Activated CD8-positive, alpha-beta memory T cell treated with anti-CD3 and anti-CD28 coated beads, Interleukin-2, amount 10 ng/mL, durations not matched to agents 7 days and 5 days (primary cell): ENCODE measurements at regions not wholly inside any gene's neighbourhood (a gene's known extent, or its start where the extent isn't known, plus 50 kb on each side); places are given as distances from the start of the nearest gene placed in this dataset.

ENCODE experiments used
- ATAC-seq: fragments of 150-1000 bp; cut with Tn5 transposase; one replicate; pipeline ENCODE4 v1.10.0; 2021; ENCODE audit warnings: moderate library complexity
- CTCF ChIA-PET: fragments of 350-600 bp; sonication (Branson Sonifier 250); formaldehyde crosslinking; loops from one replicate; lab custom pipeline; 2021; ENCODE audit warnings: antibody characterized with exemption; lab: Charles Lee
- DNase-seq: peaks from one replicate; pipeline ENCODE4 v3.0.0-alpha.2; 2020
- H3K27ac Mint-ChIP-seq: one replicate; pipeline ENCODE4 v1.8.0; 2021; ENCODE audit warnings: mild to moderate bottlenecking, mixed read lengths
- H3K27me3 Mint-ChIP-seq: one replicate; pipeline ENCODE4 v1.8.0; 2021; ENCODE audit warnings: mixed read lengths
- H3K36me3 Mint-ChIP-seq: one replicate; pipeline ENCODE4 v1.8.0; 2021; ENCODE audit warnings: mild to moderate bottlenecking, mixed read lengths
- H3K4me1 Mint-ChIP-seq: one replicate; pipeline ENCODE4 v1.8.0; 2021; ENCODE audit warnings: mixed read lengths
- H3K4me3 Mint-ChIP-seq: one replicate; pipeline ENCODE4 v1.8.0; 2021; ENCODE audit warnings: mild to moderate bottlenecking, moderate library complexity, mixed read lengths
- H3K9me3 Mint-ChIP-seq: one replicate; pipeline ENCODE4 v1.8.0; 2022; ENCODE audit warnings: low read depth, mixed read lengths

DNA sequence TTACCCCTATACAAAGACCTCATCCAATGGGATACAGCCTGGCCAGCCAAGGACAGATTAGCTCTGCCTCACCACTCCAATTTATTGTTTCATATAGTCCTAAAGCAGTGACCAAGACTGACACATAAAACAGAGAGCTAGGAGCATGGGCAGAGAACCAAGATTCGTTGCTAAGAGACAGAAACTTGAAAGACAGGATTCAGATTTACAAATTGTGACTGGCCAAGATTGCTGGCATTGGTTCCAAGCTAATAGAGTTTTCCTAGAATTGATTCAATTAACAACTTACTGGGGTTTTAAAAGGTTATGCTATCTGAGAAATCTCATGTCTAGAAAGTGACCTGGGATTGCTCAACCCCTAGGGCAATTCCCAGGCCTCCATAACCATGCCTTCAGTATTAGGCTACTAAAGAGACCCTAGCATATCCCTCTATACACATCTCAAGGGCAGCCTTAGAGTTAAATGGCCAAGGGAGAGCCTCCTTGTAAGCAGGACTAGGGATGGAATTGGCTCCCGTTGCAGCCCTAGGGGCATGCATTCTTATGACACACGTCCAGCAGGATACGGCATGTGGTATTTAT lies 75.6 kb downstream of the ICOS start:
- CTCF ChIA-PET, result no interaction called here
- H3K9me3 Mint-ChIP-seq, result peaks cover 2% of the 10 kb centered on the region
- H3K27ac Mint-ChIP-seq, result no peak overlapping the region
- no peak overlapping the region for H3K4me3 Mint-ChIP-seq
- ATAC-seq, result no peak
- peaks cover 3% of the 10 kb centered on the region for H3K27me3 Mint-ChIP-seq
- no peak for DNase-seq
- H3K4me1 Mint-ChIP-seq, result peaks cover 19% of the 10 kb centered on the region
- H3K36me3 Mint-ChIP-seq, result peaks cover 19% of the 10 kb centered on the region

DNA sequence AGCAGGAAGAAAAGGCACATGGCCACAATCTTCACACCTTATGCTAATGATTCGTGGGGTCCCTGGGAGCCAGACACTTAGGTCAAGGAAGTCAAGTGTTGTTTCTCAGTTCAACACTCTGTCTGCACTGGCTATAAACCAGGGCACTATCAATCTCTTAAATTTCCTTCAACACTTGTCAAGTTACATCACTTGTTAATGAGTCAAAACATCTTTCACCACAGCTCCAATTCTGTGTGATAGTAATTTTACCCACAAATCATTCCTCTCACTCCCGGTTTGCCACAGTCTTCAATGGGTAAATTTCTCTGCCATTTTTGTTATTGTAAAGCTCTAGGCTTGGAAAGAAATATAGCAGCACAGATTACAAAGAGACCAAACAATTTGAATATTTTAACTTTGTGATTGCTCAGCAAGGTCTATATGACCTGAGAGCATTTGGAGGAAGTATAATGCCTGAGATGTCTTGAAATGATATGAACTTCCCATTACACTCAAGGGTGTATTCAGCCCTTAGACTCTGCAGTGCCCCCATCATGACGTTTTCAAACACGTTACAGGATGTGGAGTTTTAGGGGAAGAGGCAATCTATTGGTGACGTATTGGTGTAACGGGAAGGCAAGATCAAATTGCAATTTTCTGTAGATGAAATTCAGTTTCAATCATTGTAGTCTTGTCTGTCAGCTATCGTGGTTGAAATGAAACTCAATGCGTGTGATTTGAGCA lies 78.7 kb downstream of the ICOS start:
- H3K36me3 Mint-ChIP-seq, result peaks cover 13% of the 10 kb centered on the region
- H3K27ac Mint-ChIP-seq, result peak overlapping the region; percentile 52
- DNase-seq (no peak), ATAC-seq (peak; percentile 46)
- peaks cover 2% of the 10 kb centered on the region for H3K9me3 Mint-ChIP-seq
- H3K4me3 Mint-ChIP-seq, result no peak overlapping the region
- peaks cover 32% of the 10 kb centered on the region for H3K4me1 Mint-ChIP-seq
- CTCF ChIA-PET, result interaction anchor here (1.0 to 1.2 kb wide), 3 partner anchors 16 to 33 kb away, joined by 3 read pairs; no protein-coding TSS in a partner anchor
- peaks cover 3% of the 10 kb centered on the region for H3K27me3 Mint-ChIP-seq

DNA sequence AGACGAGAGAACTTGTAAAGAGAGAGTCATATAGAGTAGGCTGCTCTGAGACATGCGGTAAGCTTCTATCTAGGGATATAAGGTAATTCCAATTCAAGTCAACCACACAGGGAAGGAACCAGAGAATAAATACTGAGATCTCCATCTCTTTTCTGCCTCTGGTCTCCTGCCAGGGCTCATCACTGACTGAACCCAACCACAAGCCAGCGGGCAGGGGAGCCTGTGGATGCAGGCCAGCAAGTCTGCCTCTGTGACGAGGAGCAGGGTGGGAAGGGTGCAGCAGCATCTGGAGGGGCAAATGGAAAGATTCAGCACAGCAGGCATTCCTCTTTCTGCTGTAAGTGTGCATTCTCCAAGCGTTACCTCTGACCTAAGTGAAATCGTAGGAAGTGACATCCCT lies 82.2 kb downstream of the ICOS start:
- H3K36me3 Mint-ChIP-seq, result peaks cover 13% of the 10 kb centered on the region
- ATAC-seq, result no peak
- H3K9me3 Mint-ChIP-seq, result peaks cover 2% of the 10 kb centered on the region
- H3K27ac Mint-ChIP-seq, result no peak overlapping the region
- H3K4me3 Mint-ChIP-seq, result no peak overlapping the region
- CTCF ChIA-PET, result interaction anchor here (0.9 to 1.0 kb wide), 2 partner anchors 9 to 90 kb away, joined by 3 read pairs; no protein-coding TSS in a partner anchor
- H3K4me1 Mint-ChIP-seq, result peaks cover 35% of the 10 kb centered on the region
- no peaks in the 10 kb centered on the region for H3K27me3 Mint-ChIP-seq
- DNase-seq, result no peak

DNA sequence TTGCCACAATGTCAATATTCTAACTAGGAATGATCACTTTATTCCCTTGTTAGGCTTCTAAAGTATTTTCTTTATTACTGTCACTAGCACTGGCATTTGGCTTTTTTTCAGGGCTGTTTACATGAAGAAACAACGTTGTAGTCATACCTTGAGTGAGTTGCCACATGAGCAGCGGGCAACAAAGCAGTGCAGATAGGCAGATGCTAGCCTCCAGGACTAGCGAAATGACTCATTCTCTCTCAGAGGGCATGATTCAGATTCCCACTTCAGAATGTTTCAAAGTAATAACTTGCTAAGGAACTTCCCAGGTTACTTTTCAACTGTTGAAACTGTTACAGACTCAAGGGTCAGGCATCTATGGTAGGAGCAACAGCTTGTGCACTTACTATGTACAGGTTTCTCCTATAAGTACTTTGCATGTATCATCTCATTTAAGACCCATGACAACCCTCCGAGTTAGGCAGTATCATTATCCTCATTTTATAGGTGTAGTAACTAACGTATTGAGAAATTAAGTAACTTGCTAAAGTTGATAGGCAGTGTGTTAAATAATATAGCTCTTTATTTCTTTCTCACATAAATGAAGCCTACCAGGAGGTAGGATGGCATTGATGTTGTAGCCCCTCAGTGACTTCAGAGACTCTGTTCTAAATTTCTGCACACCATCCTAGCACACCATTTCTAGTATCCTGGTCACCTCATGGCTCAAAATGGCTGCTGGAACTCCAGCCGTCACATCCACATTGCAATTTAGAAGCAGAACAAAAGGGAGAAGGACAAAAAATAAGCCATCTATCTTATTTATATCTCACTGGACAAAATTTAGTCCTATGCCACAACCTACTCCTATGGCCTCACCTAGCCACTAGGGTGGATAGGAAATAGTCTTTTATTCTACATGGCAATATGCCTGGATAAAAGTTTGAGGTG lies 83.3 kb downstream of the ICOS start:
- CTCF ChIA-PET, result interaction anchor here (0.9 to 1.0 kb wide), 2 partner anchors 10 to 91 kb away, joined by 3 read pairs; no protein-coding TSS in a partner anchor
- no peaks in the 10 kb centered on the region for H3K27me3 Mint-ChIP-seq
- peak overlapping the region; percentile 22 for H3K27ac Mint-ChIP-seq
- ATAC-seq, result peak; percentile 85
- H3K9me3 Mint-ChIP-seq, result peaks cover 2% of the 10 kb centered on the region
- no peak overlapping the region for H3K4me3 Mint-ChIP-seq
- peak; percentile 75 for DNase-seq
- H3K36me3 Mint-ChIP-seq, result peaks cover 13% of the 10 kb centered on the region
- H3K4me1 Mint-ChIP-seq, result peaks cover 38% of the 10 kb centered on the region

DNA sequence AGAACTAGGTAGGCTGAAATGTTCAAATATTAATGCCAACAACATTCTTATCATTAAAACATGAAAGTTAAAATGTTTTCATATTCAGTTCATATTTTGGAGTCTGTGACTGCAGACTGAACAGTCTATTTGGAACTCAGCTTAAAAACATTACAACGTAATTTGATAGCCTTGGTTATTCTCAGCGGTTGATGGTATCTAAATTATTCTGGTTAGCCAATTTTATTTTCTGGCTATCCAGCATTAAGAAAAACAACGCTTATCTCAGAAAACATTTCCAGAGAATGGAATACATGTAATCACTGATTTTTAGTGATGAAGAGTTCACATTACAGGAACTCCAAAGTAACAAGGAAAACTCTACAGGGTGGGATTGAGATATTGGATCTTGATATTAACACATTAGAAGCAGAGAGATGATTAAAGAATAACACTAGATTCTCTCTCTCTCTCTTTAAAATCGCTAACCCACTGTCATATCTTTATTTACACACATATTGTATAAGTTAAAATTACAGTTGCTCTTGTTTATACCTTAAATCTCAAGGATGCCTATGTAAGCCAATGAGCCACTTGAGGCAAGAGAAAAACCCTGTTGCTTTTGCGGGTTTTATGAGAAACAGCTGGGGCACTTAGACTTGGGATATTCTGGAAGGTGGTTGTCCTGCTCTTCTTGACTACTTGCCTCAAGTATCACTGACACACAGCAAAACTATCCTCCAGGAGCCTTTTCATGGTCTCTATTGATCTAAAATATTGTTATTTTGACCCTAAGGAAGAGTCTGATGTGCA lies 84.9 kb downstream of the ICOS start:
- H3K4me1 Mint-ChIP-seq, result peaks cover 30% of the 10 kb centered on the region
- ATAC-seq, result no peak
- H3K4me3 Mint-ChIP-seq, result no peak overlapping the region
- H3K27me3 Mint-ChIP-seq, result no peaks in the 10 kb centered on the region
- DNase-seq, result no peak
- H3K9me3 Mint-ChIP-seq, result peaks cover 2% of the 10 kb centered on the region
- CTCF ChIA-PET, result interaction anchor here (1.6 kb wide), 1 partner anchor 15 kb away, joined by 4 read pairs; no protein-coding TSS in a partner anchor
- H3K27ac Mint-ChIP-seq, result no peak overlapping the region
- peaks cover 7% of the 10 kb centered on the region for H3K36me3 Mint-ChIP-seq

DNA sequence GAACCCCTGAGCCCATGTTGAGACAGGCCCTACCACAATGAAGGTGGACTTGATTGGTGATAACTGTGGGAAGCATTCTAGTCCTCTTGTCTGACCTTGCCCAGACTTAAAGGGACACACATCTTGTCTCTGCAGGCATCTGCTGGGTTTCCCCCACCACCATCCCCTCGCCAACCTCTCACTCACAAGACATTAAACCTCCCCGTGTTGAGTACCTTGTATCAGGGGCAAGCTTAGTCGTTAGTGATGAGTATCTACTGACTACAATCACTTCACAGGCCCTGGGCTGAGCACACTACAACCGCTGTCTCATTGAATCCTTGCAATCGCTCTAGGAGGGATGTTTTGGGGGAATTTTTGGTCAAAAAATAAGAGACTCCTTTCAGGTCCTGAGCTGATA lies 86.0 kb downstream of the ICOS start:
- H3K4me1 Mint-ChIP-seq, result peaks cover 41% of the 10 kb centered on the region
- H3K4me3 Mint-ChIP-seq, result no peak overlapping the region
- DNase-seq (no peak), ATAC-seq (no peak)
- H3K36me3 Mint-ChIP-seq, result peaks cover 9% of the 10 kb centered on the region
- H3K27ac Mint-ChIP-seq, result no peak overlapping the region
- no peaks in the 10 kb centered on the region for H3K27me3 Mint-ChIP-seq
- no peaks in the 10 kb centered on the region for H3K9me3 Mint-ChIP-seq
- CTCF ChIA-PET, result interaction anchor here (0.6 to 1.6 kb wide), 3 partner anchors 17 to 237 kb away, joined by 3 to 4 read pairs (median 3); no protein-coding TSS in a partner anchor

DNA sequence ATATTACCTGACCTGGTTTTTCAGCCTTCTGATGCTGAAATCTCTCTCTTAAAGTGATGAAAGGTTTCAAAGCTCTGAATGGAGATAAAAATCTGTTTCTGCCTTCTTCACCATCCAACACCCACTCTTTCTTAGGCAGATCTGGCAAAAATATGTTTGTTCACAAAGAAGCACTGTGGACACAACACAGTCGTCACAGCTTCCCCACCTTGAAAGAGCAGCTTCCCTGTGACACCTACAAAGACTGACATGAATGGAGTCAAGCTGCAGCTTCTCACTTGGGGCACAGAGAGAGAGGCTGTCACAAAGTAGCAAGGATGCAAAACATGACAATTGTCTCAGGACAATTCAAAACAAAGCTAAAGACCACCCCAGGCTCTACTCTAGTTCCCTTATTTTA lies 86.5 kb downstream of the ICOS start:
- H3K4me3 Mint-ChIP-seq, result no peak overlapping the region
- no peak for DNase-seq
- no peak for ATAC-seq

DNA sequence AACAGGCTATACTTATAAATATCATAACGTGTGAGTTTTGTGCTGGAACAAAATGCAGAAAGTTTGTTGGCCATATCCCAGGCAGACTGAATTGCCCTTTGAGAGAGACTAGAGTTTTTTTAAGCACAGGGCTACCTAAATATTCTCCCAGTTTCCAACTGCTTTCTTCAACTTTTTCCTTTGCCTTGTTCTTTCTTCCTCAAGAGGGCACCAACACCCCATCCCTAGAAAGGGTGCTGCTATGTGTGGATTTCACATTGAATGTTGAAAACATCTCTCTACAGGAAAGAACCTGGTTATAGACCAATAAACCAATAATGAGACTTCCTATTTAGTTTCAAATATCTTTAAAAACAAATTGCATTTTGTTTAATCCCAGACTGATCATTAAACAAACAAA lies 87.9 kb downstream of the ICOS start:
- Mint-ChIP-seq H3K36me3 (peaks cover 6% of the 10 kb centered on the region), H3K27ac (no peak overlapping the region), H3K4me1 (peaks cover 32% of the 10 kb centered on the region), H3K4me3 (no peak overlapping the region), H3K27me3 (no peaks in the 10 kb centered on the region), H3K9me3 (no peaks in the 10 kb centered on the region)
- DNase-seq (no peak), ATAC-seq (no peak)
- CTCF ChIA-PET, result interaction anchor here (1.2 to 1.7 kb wide), 2 partner anchors 48 to 153 kb away, joined by 3 to 4 read pairs; no protein-coding TSS in a partner anchor

More for the DNA sequence above, 86.5 kb downstream of the ICOS start:
- CTCF ChIA-PET, result interaction anchor here (0.7 to 1.7 kb wide), 4 partner anchors 17 to 237 kb away, joined by 3 to 4 read pairs (median 4); no protein-coding TSS in a partner anchor
- Mint-ChIP-seq H3K4me1 (peaks cover 43% of the 10 kb centered on the region), H3K9me3 (no peaks in the 10 kb centered on the region), H3K27ac (no peak overlapping the region), H3K27me3 (no peaks in the 10 kb centered on the region), H3K36me3 (peaks cover 5% of the 10 kb centered on the region)

DNA sequence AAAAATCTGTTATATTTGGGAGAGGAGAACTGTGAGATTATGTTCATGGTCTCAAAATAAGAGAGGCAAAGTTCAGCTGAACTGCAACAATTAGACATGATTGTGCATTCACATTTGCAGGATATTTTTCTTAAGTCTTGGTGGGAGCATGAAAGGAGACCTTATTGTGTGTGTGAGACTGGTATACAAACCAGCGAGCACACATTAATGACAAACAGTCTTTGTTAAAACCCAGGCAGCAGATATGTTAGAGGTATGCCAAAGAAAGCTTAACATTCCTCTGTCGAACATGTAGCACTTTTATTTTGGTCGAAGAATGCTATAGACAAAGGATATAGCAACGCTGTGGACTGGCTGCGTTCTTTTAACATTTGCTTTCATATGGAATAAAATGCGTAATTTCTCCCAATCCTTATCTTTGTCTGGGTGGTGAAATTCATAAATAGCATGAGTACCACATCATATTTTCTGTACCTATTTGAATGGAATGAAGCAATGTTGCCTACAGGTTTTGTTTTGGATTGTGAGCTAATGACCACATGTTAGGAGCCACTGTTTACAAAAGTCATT lies 88.4 kb downstream of the ICOS start:
- no peak overlapping the region for H3K27ac Mint-ChIP-seq
- no peak for ATAC-seq
- H3K4me3 Mint-ChIP-seq, result no peak overlapping the region
- H3K9me3 Mint-ChIP-seq, result no peaks in the 10 kb centered on the region
- H3K4me1 Mint-ChIP-seq, result peaks cover 27% of the 10 kb centered on the region
- no peaks in the 10 kb centered on the region for H3K27me3 Mint-ChIP-seq
- no peak for DNase-seq
- CTCF ChIA-PET, result interaction anchor here (0.5 to 1.2 kb wide), 4 partner anchors 13 to 316 kb away, joined by 3 read pairs; no protein-coding TSS in a partner anchor
- H3K36me3 Mint-ChIP-seq, result peaks cover 6% of the 10 kb centered on the region

DNA sequence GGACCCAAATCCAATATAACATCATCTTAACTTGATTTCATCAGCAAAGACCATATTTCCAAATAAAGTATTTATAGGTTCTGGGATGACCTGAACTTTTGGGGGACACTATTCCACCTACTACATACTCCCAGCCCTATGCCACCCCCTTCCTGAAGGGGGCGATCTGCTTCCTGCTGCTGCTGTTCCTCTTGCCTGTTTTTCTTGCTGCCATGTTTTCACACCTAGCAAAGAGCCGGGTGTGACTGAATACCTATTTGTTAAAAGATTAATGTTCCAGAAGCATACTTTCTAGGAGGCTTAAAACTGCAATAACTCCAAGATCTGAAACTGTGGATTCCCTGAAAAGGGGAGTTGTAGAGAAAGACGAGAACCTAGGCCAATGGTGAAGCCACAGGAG lies 89.7 kb downstream of the ICOS start:
- no peak overlapping the region for H3K4me3 Mint-ChIP-seq
- DNase-seq (no peak), ATAC-seq (no peak)
- CTCF ChIA-PET, result interaction anchor here (1.0 kb wide), 1 partner anchor 46 kb away, joined by 3 read pairs; no protein-coding TSS in a partner anchor
- H3K4me1 Mint-ChIP-seq, result peaks cover 24% of the 10 kb centered on the region
- peak overlapping the region; percentile 33 for H3K27ac Mint-ChIP-seq
- no peaks in the 10 kb centered on the region for H3K9me3 Mint-ChIP-seq
- H3K27me3 Mint-ChIP-seq, result no peaks in the 10 kb centered on the region
- H3K36me3 Mint-ChIP-seq, result peaks cover 6% of the 10 kb centered on the region

DNA sequence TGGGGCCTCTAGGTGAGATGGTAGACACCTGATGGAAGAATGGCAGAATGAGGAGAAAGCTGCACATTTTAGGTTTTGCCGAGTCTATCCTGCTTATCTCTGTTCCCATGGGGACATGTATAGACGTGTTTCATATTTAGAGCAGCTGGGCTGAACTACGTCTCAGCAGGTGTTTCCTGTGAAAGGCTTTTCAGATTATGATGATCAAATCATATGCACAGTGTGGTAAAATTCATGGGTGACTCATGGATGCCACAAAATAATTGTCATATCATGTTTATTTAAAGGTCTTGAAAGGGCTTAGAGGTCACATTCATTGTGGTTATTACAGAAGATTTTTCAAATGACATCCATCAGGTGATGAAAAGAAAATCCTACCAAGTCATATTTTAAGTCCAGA lies 90.5 kb downstream of the ICOS start:
- ATAC-seq (peak; percentile 80), DNase-seq (peak; percentile 49)
- H3K4me3 Mint-ChIP-seq, result no peak overlapping the region
- H3K4me1 Mint-ChIP-seq, result peaks cover 24% of the 10 kb centered on the region
- H3K9me3 Mint-ChIP-seq, result no peaks in the 10 kb centered on the region
- peak overlapping the region; percentile 33 for H3K27ac Mint-ChIP-seq
- H3K27me3 Mint-ChIP-seq, result no peaks in the 10 kb centered on the region
- H3K36me3 Mint-ChIP-seq, result peaks cover 6% of the 10 kb centered on the region
- CTCF ChIA-PET, result no interaction called here

DNA sequence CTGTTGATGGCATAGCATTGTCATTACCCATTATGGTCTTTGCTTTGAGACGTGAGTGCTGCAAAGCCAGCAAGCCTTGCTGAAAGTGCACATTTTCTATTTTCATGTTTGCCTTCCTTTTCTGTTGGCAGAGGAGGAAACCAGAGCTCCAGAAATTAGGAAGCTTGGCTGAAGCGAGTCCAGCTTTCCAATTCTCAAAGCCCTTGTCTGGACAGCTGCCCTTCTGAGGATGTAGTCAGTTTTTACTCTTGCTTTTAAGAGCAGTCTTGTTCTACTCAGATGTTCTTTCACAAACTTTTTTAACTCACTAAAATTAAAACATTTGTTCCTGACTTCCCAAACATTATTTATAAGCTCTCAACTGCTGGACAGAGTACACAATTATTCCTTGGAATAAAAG lies 93.8 kb downstream of the ICOS start:
- H3K27me3 Mint-ChIP-seq, result no peaks in the 10 kb centered on the region
- DNase-seq, result no peak
- H3K9me3 Mint-ChIP-seq, result no peaks in the 10 kb centered on the region
- ATAC-seq, result no peak
- H3K27ac Mint-ChIP-seq, result no peak overlapping the region
- H3K4me1 Mint-ChIP-seq, result peaks cover 15% of the 10 kb centered on the region
- H3K4me3 Mint-ChIP-seq, result no peak overlapping the region
- CTCF ChIA-PET, result no interaction called here
- H3K36me3 Mint-ChIP-seq, result peaks cover 7% of the 10 kb centered on the region
